Left lobe of liver (tissue), 2 donors: ENCODE measurements at regions not wholly inside any gene's neighbourhood (a gene's known extent, or its start where the extent isn't known, plus 50 kb on each side); places are given as distances from the start of the nearest gene placed in this dataset.

Source experiments
- ATAC-seq: fragments of 200-7000 bp; cut with Tn5 transposase; one replicate; pipeline ENCODE4 v1.9.1; 2020; ENCODE audit warnings: mild to moderate bottlenecking, moderate library complexity
- DNase-seq: peaks from one replicate; pipeline ENCODE4 v3.0.0-alpha.2; 2020; ENCODE audit warnings: low spot score
- donor health status: DM: no; HTN: no; CAD: no; lungs with moderate emphysema.
- donor health status: DM: no; HTN: yes; CAD: no.

- ATAC-seq = no peak
- DNase-seq = no peak
These were observed 172.3 kb upstream of the TBCA start for GRCh38 chr5:77948476-77948875.

- no peak for ATAC-seq
- DNase-seq = no peak
These were observed 170.9 kb upstream of the TBCA start for GRCh38 chr5:77947041-77947428.

GRCh38 chr5:77946381-77947040 lies 170.4 kb upstream of the TBCA start:
- no peak for ATAC-seq

DNA sequence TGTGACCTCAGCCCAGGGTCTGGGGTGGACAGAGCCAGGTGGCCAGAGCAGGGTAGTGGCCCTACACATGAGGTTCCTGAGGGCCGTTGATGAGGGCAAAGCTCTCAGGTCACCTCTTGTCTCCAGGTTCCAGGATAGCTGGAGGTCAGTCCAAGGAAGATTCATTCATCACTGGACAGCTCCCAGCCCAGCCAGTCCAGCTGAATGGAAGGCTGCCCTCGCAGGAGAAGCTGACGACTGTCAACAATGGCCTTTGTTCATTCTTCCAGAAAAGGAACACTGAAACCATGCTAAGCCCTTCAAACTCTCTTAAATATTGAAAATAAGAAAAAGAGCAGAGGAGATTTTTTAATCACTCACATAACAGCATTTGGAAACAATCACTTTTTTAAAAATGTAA lies 169.7 kb upstream of the TBCA start:
- DNase-seq = no peak
- ATAC-seq = no peak

More at GRCh38 chr5:77946381-77947040, 170.4 kb upstream of the TBCA start:
- no peak for DNase-seq

DNA sequence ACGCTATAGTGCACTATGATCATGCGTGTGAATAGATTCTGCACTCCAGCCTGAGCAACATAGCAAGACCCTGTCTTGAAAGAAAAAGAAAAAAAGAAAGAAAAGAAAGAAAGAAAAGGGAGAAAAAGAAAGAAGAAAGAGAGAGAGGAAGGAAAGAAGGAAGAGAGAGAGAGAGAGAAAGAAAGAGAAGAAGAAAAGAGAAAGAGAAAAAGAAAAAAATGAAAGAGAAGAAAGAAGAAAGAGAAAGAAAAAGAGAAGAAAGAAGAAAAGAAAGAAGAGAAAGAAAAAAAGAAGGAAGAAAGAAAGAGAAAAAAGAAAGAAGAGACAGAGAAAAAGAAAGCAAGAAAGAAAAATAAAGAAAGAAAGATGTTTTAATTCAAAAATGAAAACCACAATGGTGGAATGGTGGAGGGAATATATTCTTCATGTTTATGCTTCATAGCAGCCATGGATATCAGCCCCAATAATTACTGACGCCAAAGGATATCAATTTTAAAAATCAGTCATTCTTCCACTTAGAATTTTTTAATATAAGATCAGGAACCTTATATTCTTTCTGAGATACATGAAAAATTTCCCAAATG lies 168.7 kb upstream of the TBCA start:
- DNase-seq (no peak), ATAC-seq (no peak)

DNA sequence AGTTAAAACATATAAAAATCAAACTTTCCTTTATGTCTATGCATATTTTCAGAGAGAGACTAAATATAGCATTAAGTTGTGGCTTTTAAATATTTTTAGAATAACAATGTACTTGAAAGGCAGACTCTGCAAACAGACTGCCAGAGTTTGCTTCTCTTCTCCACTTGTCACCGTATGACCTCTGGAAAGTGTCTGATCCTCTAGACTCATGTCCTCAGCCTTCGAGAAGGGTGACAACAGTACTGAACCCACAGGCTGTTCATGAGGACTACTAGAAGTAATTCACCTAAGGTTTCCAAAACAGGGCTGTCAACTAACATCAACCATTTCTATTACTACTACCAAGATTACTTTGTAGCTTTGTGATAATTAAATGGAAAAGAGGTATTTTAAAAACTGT lies 167.7 kb upstream of the TBCA start:
- ATAC-seq (no peak), DNase-seq (no peak)

- DNase-seq (no peak), ATAC-seq (no peak)
These were observed 166.6 kb upstream of the TBCA start for GRCh38 chr5:77942578-77943239.

- no peak for DNase-seq
- no peak for ATAC-seq
These were observed 161.1 kb upstream of the TBCA start for GRCh38 chr5:77937015-77937908.

- ATAC-seq (no peak), DNase-seq (no peak)
These were observed 160.2 kb upstream of the TBCA start for GRCh38 chr5:77936365-77936693.

GRCh38 chr5:77935506-77936364 lies 159.6 kb upstream of the TBCA start:
- DNase-seq = no peak
- ATAC-seq = no peak

DNA sequence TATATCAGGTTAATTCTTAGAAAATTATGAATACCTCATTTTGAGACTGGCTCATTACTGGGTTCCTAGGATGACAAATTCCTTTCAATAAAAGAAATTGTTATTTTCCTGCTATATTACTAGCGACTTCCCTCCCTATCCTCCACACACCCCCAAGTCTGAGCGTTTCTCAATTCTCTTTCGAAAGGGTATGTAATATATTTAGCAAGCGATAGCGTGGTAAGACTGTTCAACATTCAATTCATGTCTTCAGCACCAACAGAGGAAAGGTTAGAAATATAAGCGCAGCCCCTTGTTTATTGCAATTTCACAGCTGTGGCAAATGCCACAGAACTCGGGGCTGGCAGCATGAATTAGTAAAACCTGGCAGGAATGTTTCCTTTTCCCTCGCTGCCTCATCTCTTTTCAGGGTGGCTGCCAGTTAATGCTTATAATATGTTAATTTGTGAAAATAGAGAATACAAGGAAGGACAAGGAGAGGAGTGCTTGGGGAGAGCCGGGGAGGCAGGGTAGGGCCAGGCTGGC lies 152.7 kb upstream of the TBCA start:
- no peak for DNase-seq
- ATAC-seq = no peak

DNA sequence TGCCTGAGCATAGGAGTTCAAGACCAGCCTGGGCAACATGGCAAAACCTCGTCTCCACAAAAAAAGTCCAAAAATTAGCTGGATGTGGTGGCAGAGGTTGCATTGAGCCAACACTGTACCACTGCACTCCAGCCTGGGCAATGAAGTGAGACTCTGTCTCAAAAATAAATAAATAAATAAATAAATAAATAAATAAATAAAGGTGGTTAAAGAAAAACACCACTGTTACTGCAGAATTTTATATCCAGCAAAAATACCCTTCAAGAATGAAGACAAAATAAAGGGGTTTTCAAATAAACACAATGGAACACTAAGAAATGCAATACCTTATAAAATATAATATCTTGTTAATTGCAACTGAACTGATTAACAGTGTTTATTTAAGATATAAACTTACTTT lies 150.2 kb upstream of the TBCA start:
- no peak for ATAC-seq
- no peak for DNase-seq

DNA sequence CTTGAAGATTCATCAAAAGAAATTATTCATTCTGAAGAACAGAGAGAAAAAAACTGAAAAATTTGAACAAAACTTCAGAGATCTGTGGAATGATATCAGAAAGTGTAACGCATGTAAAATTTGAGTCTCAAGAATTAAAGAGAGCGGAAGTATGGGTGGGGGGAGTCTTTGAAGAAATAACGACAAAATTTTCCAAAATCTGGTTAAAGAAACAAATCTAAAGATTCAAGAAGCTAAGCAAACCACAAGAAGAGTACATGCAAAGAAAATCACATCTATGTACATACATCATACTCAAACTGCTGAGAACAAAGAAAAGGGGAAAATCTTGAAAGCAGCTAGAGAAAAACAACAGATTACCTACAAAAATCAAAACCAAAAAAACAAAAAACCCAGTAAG lies 149.4 kb upstream of the TBCA start:
- DNase-seq (no peak), ATAC-seq (no peak)

DNA sequence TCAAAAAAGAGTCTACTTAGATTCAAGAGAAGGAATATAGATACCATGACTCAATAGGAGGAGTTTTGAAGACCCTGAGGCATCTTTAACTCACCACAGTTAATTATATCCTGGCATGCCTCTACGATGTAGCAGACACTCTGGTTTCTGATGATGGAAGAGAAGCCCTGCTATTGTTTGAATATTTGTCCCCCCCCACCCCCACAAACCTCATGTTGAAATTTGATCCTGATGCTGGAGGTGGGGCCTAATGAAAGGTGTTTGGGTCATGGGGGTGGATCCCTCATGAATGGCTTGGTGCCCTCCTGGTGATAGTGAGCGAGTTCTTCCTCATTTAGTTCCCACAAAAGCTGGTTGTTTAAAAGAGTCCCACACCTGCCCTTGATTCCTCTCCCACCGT lies 147.9 kb upstream of the TBCA start:
- DNase-seq (no peak), ATAC-seq (no peak)

DNA sequence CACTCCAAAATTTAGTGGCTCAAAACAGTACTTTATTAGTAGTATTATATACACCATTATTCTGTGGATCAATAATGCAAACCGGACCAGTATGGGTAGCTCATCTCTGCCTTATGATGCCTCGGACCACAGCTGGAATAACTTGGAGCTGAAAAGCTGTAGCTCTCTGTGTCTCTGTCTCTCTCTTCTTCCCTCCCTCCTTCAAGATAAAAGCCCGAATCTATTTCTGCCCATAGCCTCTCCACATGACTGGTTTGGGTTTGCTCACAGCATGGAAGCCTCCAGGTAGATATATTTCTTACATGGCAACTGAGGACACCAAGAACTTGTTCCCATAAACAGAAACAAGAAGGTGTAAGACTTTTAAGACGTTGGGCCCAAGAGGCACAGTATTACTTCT lies 147.5 kb upstream of the TBCA start:
- DNase-seq = no peak
- no peak for ATAC-seq

GRCh38 chr5:77921094-77921768 lies 145.1 kb upstream of the TBCA start:
- DNase-seq = no peak
- ATAC-seq = no peak

DNA sequence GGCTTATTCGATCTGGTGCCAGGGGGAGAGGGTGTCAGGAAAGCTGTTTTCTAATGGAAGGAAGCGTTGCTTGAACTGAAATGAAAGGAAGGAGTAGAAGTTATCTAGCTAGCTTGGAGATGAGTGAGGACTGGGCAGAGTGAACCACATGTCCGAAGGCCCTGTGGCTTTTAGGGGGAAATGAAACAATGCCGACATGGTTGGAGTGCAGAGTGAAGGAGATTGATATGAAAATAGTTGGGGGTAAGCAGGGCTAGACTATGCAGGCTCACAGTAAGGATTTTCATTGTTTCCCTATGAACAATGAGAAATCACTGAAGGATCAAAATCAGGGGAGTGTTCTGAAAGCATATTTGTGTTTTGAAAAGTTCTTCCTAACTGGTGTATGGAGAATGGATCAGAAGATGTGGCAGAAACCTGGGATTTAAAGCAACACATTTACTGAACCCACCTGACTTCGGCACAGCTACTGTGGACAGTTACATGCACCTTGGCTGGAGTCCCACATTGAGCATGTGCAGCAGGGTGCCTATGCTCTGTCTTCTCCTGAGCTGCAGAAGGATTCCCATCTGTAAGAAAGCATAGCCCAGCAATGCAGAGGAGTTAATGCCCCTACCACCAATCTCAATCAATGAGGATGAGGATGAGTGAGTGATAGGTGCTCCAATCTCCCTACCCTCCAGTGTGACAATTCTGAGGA lies 144.4 kb upstream of the TBCA start:
- DNase-seq = no peak
- ATAC-seq = no peak

GRCh38 chr5:77915346-77915745 lies 139.2 kb upstream of the TBCA start:
- ATAC-seq (no peak), DNase-seq (no peak)

DNA sequence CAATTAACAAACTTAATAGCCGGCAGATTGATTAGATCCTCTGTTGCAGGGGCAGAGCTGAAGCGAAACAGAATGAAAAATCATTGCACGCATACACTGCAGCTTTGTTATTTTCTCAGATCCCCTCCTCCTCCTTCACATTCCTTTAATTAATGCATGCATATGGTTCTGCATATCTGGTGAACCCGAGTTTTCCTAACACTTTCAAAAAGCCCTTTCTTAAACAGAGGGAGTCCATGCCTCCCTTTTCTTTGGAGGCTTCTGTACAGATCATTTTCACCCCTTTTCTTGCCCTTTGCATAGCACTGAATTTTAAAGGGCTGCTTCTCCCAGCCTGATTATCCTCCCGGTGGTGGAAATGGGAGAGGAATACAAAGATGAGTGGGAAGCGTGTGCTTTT lies 136.6 kb upstream of the TBCA start:
- ATAC-seq (no peak), DNase-seq (no peak)
